ENCODE measurements at regions not wholly inside any gene's neighbourhood (a gene's known extent, or its start where the extent isn't known, plus 50 kb on each side); places are given as distances from the start of the nearest gene placed in this dataset.
"Not testable (repeated sequence)": the region's sequence is repeated elsewhere in the genome, so short reads cannot be mapped to it uniquely, and the experiment has no call there.

GRCh38 chr11:8772571-8773519 is 90.3 kb downstream of the RPL27A start:
- DNase-seq = no peak

GRCh38 chr11:8773916-8774539 is 91.4 kb downstream of the RPL27A start:
- DNase-seq = no peak

GRCh38 chr11:8774916-8775315 is 92.3 kb downstream of the RPL27A start:
- DNase-seq = not testable (repeated sequence)

GRCh38 chr11:8775332-8775731 is 92.7 kb downstream of the RPL27A start:
- no peak for DNase-seq

DNA sequence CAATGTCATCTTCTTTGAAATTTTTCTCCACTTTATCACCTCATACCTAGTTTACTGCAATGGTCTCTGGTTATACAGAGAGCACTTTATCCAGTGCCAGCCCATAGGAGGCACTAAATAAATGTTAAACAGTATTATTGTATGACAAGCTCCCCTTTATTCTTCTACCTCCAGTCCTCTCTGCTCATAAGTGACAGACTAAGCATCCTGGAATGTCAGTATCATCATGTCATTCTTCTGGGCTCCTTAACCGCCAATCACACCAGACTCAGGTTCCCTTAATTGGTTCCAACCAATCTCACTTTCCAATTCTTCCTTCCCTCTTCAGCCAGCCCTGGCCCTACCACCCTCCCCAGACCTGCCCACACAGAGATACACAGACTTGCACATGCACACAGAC is 93.1 kb downstream of the RPL27A start:
- DNase-seq = no peak

GRCh38 chr11:8776209-8776608 is 93.6 kb downstream of the RPL27A start:
- DNase-seq = no peak

DNA sequence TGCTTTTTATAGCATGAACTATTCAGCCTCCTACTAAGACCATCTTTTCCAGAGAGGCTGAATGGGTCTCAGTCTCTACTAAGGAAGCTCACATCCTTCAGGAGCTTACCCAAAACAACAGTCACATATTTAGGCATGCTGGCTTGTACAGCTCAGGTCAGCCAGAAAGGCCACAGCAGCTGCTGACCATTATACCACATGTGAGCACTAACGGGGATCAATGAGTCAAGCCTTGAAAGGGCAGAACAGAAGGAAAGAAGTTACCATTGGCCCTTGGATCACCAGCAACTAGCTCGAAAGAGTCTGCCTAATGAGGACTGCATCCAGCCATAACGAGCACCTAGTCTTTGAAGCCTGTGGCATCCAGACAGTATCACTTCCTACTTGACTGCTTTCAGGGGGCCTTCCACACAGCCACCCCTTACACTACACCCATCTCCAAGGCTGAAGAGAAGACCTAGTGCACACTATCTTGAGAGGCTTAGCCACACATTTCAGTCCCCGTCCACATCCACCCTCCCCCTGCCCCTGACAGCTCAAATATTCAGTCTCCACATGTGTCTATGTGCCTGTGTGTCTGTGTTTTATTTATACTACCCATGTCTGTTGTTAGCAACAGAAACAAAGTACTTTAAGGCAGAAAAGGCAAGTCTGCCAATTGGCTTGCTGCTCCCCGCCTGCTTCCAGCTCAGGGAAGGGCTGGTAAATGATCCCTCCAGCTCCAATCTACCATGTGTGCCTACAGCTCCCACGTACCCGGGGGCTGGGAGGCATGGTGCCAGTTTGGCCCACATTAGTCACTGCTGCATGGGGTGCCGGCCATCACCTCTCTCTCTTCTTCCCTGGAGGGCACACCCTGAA is 95.5 kb downstream of the RPL27A start:
- no peak for DNase-seq

DNA sequence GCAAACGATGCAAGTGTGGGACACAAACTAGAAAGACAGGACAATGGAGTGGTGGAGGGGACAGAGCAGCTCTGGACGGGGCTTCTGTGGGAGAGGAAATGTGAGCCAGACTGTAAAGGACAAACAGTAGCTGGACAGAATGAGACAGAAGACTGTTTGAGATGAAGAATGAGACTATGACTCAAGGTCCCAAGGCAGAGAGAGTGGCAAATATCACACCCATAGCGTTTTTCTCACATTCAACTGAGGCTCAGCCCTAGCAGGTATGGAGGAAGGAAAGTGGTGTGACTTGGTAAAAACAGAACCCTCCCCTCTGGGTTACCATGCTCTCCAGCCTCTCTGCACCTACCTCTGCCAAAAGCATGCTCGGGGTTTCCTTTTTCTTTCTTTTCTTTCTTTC is 96.5 kb downstream of the RPL27A start:
- DNase-seq = no peak

GRCh38 chr11:8779732-8780131 is 97.1 kb downstream of the RPL27A start:
- no peak for DNase-seq

DNA sequence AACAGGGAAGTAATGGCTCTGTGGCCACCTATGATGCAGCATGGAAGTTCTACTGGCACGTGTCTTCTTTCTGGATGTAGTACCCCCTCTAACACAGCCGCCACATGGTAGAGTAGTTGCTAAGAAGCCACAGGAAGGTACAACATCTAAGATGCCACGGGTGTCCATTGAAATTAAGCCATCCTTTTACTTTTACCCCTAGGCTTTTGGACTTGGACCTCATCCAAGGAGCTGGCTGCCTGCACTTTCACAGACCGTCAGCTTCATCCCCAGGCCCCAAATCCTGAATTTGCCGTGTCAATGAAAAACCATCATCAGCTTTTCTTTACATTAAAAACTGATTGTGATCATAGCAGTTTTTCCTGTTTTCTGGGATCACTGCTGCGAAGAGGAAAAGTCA is 102.4 kb downstream of the RPL27A start:
- no peak for DNase-seq

DNA sequence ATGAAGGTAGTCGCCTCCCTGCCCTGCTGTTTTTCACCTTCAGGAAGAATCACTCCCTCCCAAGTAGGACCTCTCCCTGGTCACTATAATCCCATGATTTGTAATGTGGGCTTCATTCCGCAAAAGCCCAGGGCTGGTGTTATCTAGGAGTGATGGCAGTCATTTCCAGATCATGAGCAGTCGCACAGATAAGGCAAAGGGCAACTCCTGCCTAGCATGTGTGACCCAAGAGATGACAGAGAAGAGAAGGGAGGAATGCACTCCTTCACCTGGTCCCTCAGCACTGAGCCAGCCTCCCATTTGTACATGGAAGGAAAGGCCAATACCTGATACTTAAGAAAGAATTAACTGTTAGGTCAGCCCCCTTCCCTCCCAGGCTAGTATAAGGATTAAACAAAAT is 102.9 kb downstream of the RPL27A start:
- DNase-seq = no peak

DNA sequence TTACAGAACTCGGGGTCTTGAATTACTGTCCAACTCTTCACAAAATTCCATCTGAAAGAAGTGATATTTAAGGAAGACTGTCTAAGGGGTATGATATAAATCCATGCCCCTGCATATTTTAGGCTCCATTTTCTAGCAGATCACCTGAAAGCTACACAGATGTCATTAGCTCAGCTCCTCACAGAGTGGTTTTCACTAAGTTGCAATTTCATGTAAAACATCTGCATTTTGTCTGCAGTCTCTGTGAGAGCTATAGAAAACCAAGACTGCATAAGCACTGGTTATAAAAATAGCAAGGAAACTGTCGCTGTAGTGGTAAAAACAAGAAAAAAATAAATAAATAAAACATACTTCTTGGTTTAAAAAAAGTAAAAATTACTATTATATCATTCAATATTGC is 103.4 kb downstream of the RPL27A start:
- no peak for DNase-seq

DNA sequence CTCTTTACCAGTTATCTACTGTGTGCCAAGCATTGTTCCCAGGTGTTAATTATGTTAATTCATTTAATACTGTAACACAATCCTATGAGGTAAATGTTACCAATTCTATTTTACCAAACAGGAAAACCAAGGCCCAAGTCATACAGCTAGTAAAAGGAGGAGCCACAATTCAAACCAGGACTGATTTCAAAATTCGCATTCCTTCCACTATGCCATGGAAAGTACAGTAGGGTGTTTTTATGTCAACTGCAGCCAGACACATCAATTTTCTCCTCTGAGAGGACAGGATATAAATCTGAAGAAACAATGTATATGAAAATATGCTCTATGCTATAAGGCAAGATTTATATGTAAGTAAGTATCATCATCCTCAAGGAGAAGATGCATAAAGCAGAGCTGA is 104.3 kb downstream of the RPL27A start:
- DNase-seq = no peak

GRCh38 chr11:8787372-8787771 is 104.8 kb downstream of the RPL27A start:
- DNase-seq = no peak

DNA sequence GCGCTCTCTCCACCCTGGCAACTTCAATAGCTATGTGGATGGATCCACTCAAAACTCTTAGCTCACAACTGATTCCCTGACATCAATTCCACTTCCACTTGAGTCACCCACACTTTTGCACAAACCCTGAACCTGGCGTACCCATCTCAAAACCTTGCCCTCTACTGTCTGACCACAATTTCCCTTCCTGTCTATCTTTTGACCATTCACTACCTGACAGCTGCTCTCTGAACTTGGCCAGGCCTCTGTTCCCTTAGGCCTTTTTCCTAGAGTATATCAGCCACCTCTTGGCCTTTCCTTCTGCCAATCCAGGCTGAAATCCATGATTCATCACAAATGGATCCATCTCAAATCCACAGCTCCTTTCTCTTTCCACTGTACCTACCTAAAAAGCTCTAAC is 106.0 kb downstream of the RPL27A start:
- DNase-seq = no peak

DNA sequence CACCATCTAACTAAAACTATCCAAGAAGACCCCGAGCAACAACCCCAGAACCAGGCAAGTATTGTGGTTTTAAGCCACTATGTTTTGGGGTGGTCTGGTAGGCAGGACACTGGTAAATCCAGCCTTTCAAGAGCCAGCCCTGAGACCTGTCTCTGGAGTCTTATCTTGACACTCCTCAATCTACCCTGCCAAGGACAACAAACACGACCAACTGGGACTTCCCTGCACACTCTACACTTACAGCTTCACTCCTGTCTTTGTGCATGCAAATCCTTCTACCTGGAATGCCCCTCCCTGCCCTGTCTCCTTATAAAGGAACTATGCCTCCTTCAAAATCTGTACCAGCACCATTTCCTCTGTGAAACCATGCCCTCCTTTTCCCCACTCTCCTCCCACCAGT is 107.3 kb downstream of the RPL27A start:
- no peak for DNase-seq

GRCh38 chr11:8790968-8791367 is 108.4 kb downstream of the RPL27A start:
- DNase-seq = no peak

- no peak for DNase-seq
These were observed 110.1 kb downstream of the RPL27A start for GRCh38 chr11:8792710-8793109.

DNA sequence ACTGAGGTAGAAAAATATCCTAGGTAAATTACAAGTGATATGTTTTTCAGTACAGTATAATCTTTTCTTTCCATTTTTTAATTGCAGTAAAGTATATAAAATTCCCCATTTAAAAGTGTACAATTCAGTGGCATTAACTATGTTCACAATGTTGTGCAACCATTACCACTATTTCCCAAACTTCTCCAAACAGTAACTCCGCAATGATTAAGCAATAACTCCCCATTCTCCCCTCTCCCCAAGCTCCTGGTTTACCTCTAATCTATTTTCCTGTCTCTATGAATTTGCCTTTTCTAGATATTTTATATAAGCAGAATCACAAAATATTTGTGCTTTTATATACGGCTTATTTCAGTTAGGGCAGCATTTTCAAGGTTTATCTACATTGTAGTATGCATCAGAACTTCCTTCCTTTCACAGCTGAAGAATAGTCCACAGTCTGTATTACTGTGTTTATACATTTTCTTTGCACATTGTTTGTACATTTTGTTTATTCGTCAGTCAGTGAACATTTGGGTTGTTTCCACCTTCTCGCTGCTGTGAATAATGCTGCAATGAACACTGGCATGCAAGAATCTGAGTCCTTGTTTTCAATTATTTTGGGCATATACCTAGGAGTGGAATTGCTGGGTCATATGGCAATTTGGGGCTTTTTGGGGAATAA is 110.7 kb downstream of the RPL27A start:
- DNase-seq = no peak

DNA sequence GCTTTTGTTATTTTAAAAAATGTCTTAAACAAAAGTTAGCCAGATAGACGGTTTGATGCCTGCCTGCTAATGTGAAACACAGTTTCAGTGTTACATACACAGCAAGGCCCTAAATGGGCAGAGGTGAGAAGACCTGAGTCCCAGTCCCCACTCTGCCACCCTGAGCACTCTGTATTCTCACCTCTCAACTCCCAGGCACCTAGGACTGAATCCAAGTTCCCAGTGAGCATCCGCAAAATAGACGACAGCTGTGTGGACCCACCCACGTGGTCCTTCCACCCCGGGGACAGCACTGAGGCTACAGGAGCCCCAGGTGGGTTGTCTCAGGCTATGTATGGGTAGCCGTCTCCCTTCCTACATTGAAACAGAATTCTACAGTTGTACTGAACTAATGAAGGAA is 111.5 kb downstream of the RPL27A start:
- no peak for DNase-seq

DNA sequence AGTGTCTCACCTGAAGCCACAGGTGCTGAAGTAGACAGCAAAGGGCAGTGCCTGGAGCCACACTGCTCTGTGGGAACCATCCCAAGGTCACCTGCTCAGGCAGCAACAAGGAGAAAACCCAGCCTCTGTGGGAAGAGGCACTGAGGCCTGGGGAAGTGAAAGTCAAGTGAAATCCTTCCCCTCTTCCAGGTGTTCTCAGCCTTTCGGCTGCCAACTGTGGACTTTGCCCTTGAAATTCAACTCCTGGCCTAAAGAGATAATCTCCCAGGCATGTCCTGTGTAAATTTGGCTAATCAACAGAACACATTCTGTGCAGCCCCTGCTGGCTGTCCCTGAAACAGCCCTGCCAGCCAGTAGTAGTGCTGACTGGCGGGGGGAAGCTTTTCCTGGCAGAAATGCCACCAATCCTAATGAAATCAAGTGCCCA is 112.1 kb downstream of the RPL27A start:
- no peak for DNase-seq

GRCh38 chr11:8796941-8797340 is 114.0 kb upstream of the AKIP1 start:
- no peak for DNase-seq

- no peak for DNase-seq
These were observed 111.7 kb upstream of the AKIP1 start for GRCh38 chr11:8799273-8799672.

All from activated CD4-positive, alpha-beta T cell treated with anti-CD3 and anti-CD28 coated beads, Interleukin-2, amount 50 U/mL, for 48 hours (primary cell).